ENCODE measurements at regions not wholly inside any gene's neighbourhood (a gene's known extent, or its start where the extent isn't known, plus 50 kb on each side); places are given as distances from the start of the nearest gene placed in this dataset.

DNA sequence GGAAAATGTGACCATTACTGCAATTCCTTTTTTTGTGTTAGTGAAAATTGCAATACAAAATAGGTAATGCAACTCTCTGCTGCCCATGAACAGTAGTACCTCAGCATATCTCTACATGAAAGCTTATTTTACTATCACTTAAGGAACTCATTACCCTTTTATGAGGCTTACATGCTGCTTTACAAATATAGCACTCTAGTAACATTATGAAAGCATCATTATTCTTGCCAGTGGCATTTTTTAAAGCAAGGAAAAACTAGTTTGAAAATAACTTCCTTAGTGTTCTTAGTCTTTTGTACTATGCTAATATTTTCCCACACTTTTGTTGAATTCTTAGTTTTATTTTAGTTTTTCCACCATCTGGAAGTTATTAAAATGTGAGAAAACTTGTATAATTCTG, 797.3 kb upstream of the ARRDC3 start:
- RAD21 ChIA-PET (ENCODE audit: unreplicated experiment) = no interaction called here
- CTCF ChIA-PET = no interaction called here

More for the DNA sequence above, 797.3 kb upstream of the ARRDC3 start:
- Histone ChIP-seq H3K4me1 (ENCODE audit: control insufficient read depth, insufficient read depth, low read length) (no peaks in the 10 kb centered on the region), H3K36me3 (ENCODE audit: control insufficient read depth in 2 of 2, insufficient read depth in 2 of 2, low read length in 1 of 2) (no peaks in the 10 kb centered on the region), H3K4me2 (ENCODE audit: control insufficient read depth, insufficient read depth) (no peak overlapping the region), H4K20me1 (ENCODE audit: control insufficient read depth, insufficient read depth) (no peaks in the 10 kb centered on the region), H2AFZ (ENCODE audit: control insufficient read depth, low read depth, low read length) (no peak overlapping the region), H3K27me3 (replicated peaks in 1 of 2; ENCODE audit: control insufficient read depth in 2 of 2, insufficient read depth in 2 of 2, low read length in 1 of 2) (no peaks in the 10 kb centered on the region), H3K9me3 (replicated peaks; ENCODE audit: control insufficient read depth, insufficient read depth, low read length) (no peaks in the 10 kb centered on the region), H3K9ac (ENCODE audit: control insufficient read depth, insufficient read depth, low read length) (no peak overlapping the region), H3K79me2 (ENCODE audit: control insufficient read depth, insufficient read depth, low read length) (no peaks in the 10 kb centered on the region), H3K27ac (ENCODE audit: control insufficient read depth, insufficient read depth) (no peak overlapping the region), H3K4me3 (no peak overlapping the region)
- in situ Hi-C loops (cut with MboI) = no loop called here
- no TSS peak for BruUV-seq (replicated peaks)
- POLR2A ChIA-PET = no interaction called here
- ATAC-seq = no peak
- intact Hi-C loops (cut with micrococcal nuclease; ENCODE audit: unreplicated experiment) = no loop called here
- no peak for FAIRE-seq
- DNase-seq (ENCODE audit: low read depth, low spot score) = no peak
- no peak for TF ChIP-seq NR2F1 (conservative IDR thresholded peaks at IDR 0.05)
- no peak for TF ChIP-seq ZNF217 (IDR thresholded peaks at IDR 0.05)
- TF ChIP-seq, protein P1, sequence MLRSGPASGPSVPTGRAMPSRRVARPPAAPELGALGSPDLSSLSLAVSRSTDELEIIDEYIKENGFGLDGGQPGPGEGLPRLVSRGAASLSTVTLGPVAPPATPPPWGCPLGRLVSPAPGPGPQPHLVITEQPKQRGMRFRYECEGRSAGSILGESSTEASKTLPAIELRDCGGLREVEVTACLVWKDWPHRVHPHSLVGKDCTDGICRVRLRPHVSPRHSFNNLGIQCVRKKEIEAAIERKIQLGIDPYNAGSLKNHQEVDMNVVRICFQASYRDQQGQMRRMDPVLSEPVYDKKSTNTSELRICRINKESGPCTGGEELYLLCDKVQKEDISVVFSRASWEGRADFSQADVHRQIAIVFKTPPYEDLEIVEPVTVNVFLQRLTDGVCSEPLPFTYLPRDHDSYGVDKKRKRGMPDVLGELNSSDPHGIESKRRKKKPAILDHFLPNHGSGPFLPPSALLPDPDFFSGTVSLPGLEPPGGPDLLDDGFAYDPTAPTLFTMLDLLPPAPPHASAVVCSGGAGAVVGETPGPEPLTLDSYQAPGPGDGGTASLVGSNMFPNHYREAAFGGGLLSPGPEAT (IDR thresholded peaks at IDR 0.05; ENCODE audit: low read depth) = no peak
- TF ChIP-seq ATF7 (IDR thresholded peaks at IDR 0.05; ENCODE audit: low read depth) = no peak
- no peak for TF ChIP-seq EP300 (IDR thresholded peaks at IDR 0.05; ENCODE audit: borderline replicate concordance in 1 of 2, control insufficient read depth in 1 of 2, low read depth in 2 of 2, low read length in 2 of 2)
- TF ChIP-seq IKZF1 (conservative IDR thresholded peaks at IDR 0.05) = no peak
- TF ChIP-seq REST (IDR thresholded peaks at IDR 0.05; ENCODE audit: low read depth, low read length) = no peak
- no peak for TF ChIP-seq BMI1 (IDR thresholded peaks at IDR 0.05; ENCODE audit: borderline replicate concordance)
- TF ChIP-seq PAX8 (IDR thresholded peaks at IDR 0.05) = no peak
- no peak for TF ChIP-seq BCL11A (IDR thresholded peaks at IDR 0.05; ENCODE audit: low read depth, low read length)
- no peak for TF ChIP-seq KDM1A (IDR thresholded peaks at IDR 0.05; ENCODE audit: borderline replicate concordance)
- TF ChIP-seq JUND (IDR thresholded peaks at IDR 0.05; ENCODE audit: low read depth, low read length) = no peak
- no peak for TF ChIP-seq SMARCA5 (IDR thresholded peaks at IDR 0.05)
- no peak for TF ChIP-seq FOXK2 (IDR thresholded peaks at IDR 0.05)
- no peak for TF ChIP-seq BCLAF1 (IDR thresholded peaks at IDR 0.05)
- SMC1A ChIA-PET (ENCODE audit: uncharacterized antibody, unreplicated experiment) = no interaction called here

Data from GM12878 (cell line).